ENCODE measurements at regions not wholly inside any gene's neighbourhood (a gene's known extent, or its start where the extent isn't known, plus 50 kb on each side); places are given as distances from the start of the nearest gene placed in this dataset.

GRCh38 chr10:44217274-44217820 is 167.6 kb downstream of the CXCL12 start:
- TF ChIP-seq CTCF (IDR thresholded peaks at IDR 0.05), result no peak
- TF ChIP-seq POLR2A (IDR thresholded peaks at IDR 0.05), result no peak
